ENCODE measurements at regions not wholly inside any gene's neighbourhood (a gene's known extent, or its start where the extent isn't known, plus 50 kb on each side); places are given as distances from the start of the nearest gene placed in this dataset.

- Histone ChIP-seq H3K27me3 (ENCODE audit: insufficient read depth, low read length, poor library complexity, severe bottlenecking) (no peaks in the 10 kb centered on the region), H4K20me1 (ENCODE audit: insufficient read depth, low read length, poor library complexity, severe bottlenecking) (no peaks in the 10 kb centered on the region), H3K36me3 (ENCODE audit: insufficient read depth, low read length) (no peaks in the 10 kb centered on the region), H3K9me2 (replicated peaks; ENCODE audit: low read depth, low read length) (no peaks in the 10 kb centered on the region), H3K4me3 (ENCODE audit: low read length, poor library complexity, severe bottlenecking) (no peak overlapping the region), H3K79me2 (ENCODE audit: insufficient read depth, low read length) (no peaks in the 10 kb centered on the region), H3K9ac (ENCODE audit: low read depth, low read length, poor library complexity, severe bottlenecking) (no peak overlapping the region), H3K4me1 (ENCODE audit: insufficient read depth, low read length, poor library complexity, severe bottlenecking) (no peaks in the 10 kb centered on the region), H3K4me2 (ENCODE audit: low read depth, low read length, poor library complexity, severe bottlenecking) (no peak overlapping the region), H2AFZ (ENCODE audit: low read length) (no peak overlapping the region), H3F3A (ENCODE audit: low read depth) (no peaks in the 10 kb centered on the region), H3K9me3 (ENCODE audit: insufficient read depth, low read depth, low read length) (no peaks in the 10 kb centered on the region)
- TF ChIP-seq CTCF (conservative IDR thresholded peaks at IDR 0.05; ENCODE audit: low read length) (no peak), EZH2phosphoT487 (IDR thresholded peaks at IDR 0.05; ENCODE audit: borderline replicate concordance) (no peak)
Observed at GRCh38 chr12:41983394-41983793, 161.3 kb downstream of the GXYLT1 start.

GRCh38 chr12:41981758-41982157 is 162.9 kb downstream of the GXYLT1 start:
- Histone ChIP-seq H3F3A (ENCODE audit: low read depth) (no peaks in the 10 kb centered on the region), H4K20me1 (ENCODE audit: insufficient read depth, low read length, poor library complexity, severe bottlenecking) (no peaks in the 10 kb centered on the region), H3K9me3 (ENCODE audit: insufficient read depth, low read depth, low read length) (no peaks in the 10 kb centered on the region), H3K79me2 (ENCODE audit: insufficient read depth, low read length) (no peaks in the 10 kb centered on the region), H3K4me2 (ENCODE audit: low read depth, low read length, poor library complexity, severe bottlenecking) (no peak overlapping the region), H3K4me3 (ENCODE audit: low read length, poor library complexity, severe bottlenecking) (no peak overlapping the region), H3K9ac (ENCODE audit: low read depth, low read length, poor library complexity, severe bottlenecking) (no peak overlapping the region), H3K27me3 (ENCODE audit: insufficient read depth, low read length, poor library complexity, severe bottlenecking) (no peaks in the 10 kb centered on the region), H2AFZ (ENCODE audit: low read length) (no peak overlapping the region), H3K9me2 (replicated peaks; ENCODE audit: low read depth, low read length) (no peaks in the 10 kb centered on the region), H3K4me1 (ENCODE audit: insufficient read depth, low read length, poor library complexity, severe bottlenecking) (no peaks in the 10 kb centered on the region), H3K36me3 (ENCODE audit: insufficient read depth, low read length) (no peaks in the 10 kb centered on the region)
- TF ChIP-seq CTCF (conservative IDR thresholded peaks at IDR 0.05; ENCODE audit: low read length), result no peak
- no peak for TF ChIP-seq EZH2phosphoT487 (IDR thresholded peaks at IDR 0.05; ENCODE audit: borderline replicate concordance)

GRCh38 chr12:41981013-41981412 is 163.7 kb downstream of the GXYLT1 start:
- TF ChIP-seq EZH2phosphoT487 (IDR thresholded peaks at IDR 0.05; ENCODE audit: borderline replicate concordance), result no peak
- no peak for TF ChIP-seq CTCF (conservative IDR thresholded peaks at IDR 0.05; ENCODE audit: low read length)
- H3K79me2 ChIP-seq (ENCODE audit: insufficient read depth, low read length), result no peaks in the 10 kb centered on the region
- H3K9me2 ChIP-seq (replicated peaks; ENCODE audit: low read depth, low read length), result no peaks in the 10 kb centered on the region
- no peak overlapping the region for H3K4me3 ChIP-seq (ENCODE audit: low read length, poor library complexity, severe bottlenecking)
- H3K4me2 ChIP-seq (ENCODE audit: low read depth, low read length, poor library complexity, severe bottlenecking), result no peak overlapping the region
- no peaks in the 10 kb centered on the region for H3K36me3 ChIP-seq (ENCODE audit: insufficient read depth, low read length)
- H4K20me1 ChIP-seq (ENCODE audit: insufficient read depth, low read length, poor library complexity, severe bottlenecking), result no peaks in the 10 kb centered on the region
- no peaks in the 10 kb centered on the region for H3F3A ChIP-seq (ENCODE audit: low read depth)
- H2AFZ ChIP-seq (ENCODE audit: low read length), result no peak overlapping the region
- no peak overlapping the region for H3K9ac ChIP-seq (ENCODE audit: low read depth, low read length, poor library complexity, severe bottlenecking)
- no peaks in the 10 kb centered on the region for H3K4me1 ChIP-seq (ENCODE audit: insufficient read depth, low read length, poor library complexity, severe bottlenecking)
- no peaks in the 10 kb centered on the region for H3K9me3 ChIP-seq (ENCODE audit: insufficient read depth, low read depth, low read length)
- H3K27me3 ChIP-seq (ENCODE audit: insufficient read depth, low read length, poor library complexity, severe bottlenecking), result no peaks in the 10 kb centered on the region

Measured in Loucy (cell line).